OCI-LY1 (cell line): ENCODE measurements at regions not wholly inside any gene's neighbourhood (a gene's known extent, or its start where the extent isn't known, plus 50 kb on each side); places are given as distances from the start of the nearest gene placed in this dataset.

Experiments
- CTCF ChIP-seq: fragments of 200-600 bp; sonication (generic), shearing (Covaris generic); IDR thresholded peaks from 2 replicates; pipeline ENCODE4 v1.5.1; 2017; ENCODE audit warnings: mild to moderate bottlenecking, antibody characterized with exemption, low read length, moderate library complexity, mixed read lengths
- EZH2 ChIP-seq: fragments of 200-600 bp; sonication (generic), shearing (Covaris generic); IDR thresholded peaks from 2 replicates; pipeline ENCODE4 v1.8.0; 2017; ENCODE audit warnings: borderline replicate concordance, mixed run types, mild to moderate bottlenecking, antibody characterized with exemption, low read length, moderate library complexity, mixed read lengths

DNA sequence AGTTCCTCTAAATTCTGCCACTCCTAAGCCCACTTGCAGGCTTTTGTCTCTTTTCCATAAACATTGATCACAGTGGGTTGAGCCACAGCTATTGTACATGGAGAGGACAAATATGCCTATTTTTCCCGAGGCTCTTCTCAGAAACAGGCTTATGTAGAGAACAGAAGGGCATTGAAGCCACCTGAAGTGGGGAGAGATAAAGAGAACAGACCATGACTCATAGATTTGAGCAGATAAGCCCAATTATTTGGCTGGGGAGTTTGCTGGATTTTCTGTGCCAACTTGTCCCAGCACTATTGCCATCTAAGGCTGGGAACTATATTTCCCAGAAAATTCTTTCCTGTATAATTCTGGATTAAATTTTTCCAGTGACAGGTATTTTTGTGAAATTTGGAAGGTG, 446.1 kb upstream of the RPS6KA3 start:
- TF ChIP-seq CTCF (no peak), EZH2 (no peak)
